ENCODE measurements at regions not wholly inside any gene's neighbourhood (a gene's known extent, or its start where the extent isn't known, plus 50 kb on each side); places are given as distances from the start of the nearest gene placed in this dataset.

DNA sequence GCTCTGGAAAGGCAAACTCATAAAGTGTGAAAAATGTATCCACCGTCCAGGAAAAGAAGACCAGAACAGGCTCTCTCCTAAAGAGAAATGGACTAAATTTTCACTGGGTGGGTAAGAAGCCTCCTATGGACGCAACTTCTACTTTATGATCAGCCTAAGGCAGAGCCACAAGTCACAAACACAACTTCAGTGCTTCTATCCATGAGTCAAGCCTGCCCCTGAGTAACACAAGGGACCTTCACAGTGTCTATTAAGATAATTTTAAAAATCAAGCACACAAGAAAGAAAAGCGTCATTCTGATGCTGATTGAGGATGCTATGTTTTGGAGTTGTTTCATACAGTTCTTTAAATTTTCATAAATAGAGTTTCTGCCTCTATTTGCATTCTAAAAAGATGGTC lies 601.7 kb upstream of the ARID1B start:
- Mint-ChIP-seq H3K4me1 (peaks cover 22% of the 10 kb centered on the region), H3K36me3 (ENCODE audit: low read depth) (peaks cover 3% of the 10 kb centered on the region), H3K27ac (peak overlapping the region; percentile 88), H3K27me3 (no peaks in the 10 kb centered on the region), H3K9me3 (ENCODE audit: low read depth) (peaks cover 9% of the 10 kb centered on the region), H3K4me3 (no peak overlapping the region)
- ATAC-seq (no peak), DNase-seq (no peak)
- POLR2A ChIA-PET: no interaction called here
- CTCF ChIA-PET: interaction anchor here (1.0 kb wide), 1 partner anchor 11 kb away, joined by 3 read pairs; no protein-coding TSS in a partner anchor
- intact Hi-C loops (cut with DNase I, micrococcal nuclease): no loop called here

DNA sequence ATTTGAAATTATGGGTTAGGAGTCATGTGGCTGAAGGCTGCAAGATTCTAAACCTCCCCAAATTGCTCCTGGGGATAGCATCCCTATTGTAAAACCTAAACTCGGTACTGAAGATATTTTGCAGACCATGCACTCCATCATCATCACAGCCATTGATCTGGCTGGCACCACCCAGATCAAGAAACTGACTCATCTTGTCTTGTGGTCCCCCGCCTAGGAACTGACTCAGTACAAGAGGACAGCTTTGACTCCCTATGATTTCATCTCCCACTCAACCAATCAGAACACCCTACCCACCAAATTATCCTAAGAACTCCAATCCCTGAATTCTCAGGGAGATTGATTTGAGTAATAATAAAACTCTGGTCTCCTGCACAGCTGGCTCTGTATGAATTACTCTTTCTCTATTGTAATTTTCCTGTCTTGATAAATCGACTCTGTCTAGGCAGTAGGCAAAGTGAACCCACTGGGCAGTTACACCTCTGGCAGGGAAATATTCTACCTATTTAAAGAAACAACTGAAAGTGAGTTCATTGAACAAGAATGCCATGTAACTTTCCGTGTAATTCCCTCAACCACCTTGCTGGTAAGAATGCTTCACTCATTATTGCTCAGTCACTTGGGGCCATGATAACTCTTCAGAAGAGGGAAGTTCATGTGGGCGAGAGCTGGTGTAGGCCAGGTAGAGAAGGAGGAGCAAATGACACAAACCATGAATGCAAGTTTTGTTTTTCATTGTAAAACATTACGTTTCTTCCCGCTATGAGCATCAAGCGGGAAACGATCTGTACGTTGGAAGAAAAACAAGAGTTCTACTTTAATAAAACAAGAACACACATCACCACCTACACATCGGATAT lies 602.9 kb upstream of the ARID1B start:
- Mint-ChIP-seq H3K27ac (peak overlapping the region; percentile 88), H3K4me1 (peaks cover 27% of the 10 kb centered on the region), H3K36me3 (ENCODE audit: low read depth) (peaks cover 3% of the 10 kb centered on the region), H3K9me3 (ENCODE audit: low read depth) (peaks cover 9% of the 10 kb centered on the region), H3K27me3 (no peaks in the 10 kb centered on the region), H3K4me3 (peak overlapping the region; percentile 9)
- ChIA-PET POLR2A (interaction anchor here (0.6 kb wide), 1 partner anchor 277 kb away, joined by 3 read pairs; no protein-coding TSS in a partner anchor), CTCF (interaction anchor here (1.0 kb wide), 1 partner anchor 10 kb away, joined by 3 read pairs; no protein-coding TSS in a partner anchor)
- intact Hi-C loops (cut with DNase I, micrococcal nuclease): loop anchor here (1.0 to 5.0 kb wide), 6 partner anchors 18 to 756 kb away; no protein-coding TSS in a partner anchor
- ATAC-seq: peak; percentile 95
- peak; percentile 73 for DNase-seq

DNA sequence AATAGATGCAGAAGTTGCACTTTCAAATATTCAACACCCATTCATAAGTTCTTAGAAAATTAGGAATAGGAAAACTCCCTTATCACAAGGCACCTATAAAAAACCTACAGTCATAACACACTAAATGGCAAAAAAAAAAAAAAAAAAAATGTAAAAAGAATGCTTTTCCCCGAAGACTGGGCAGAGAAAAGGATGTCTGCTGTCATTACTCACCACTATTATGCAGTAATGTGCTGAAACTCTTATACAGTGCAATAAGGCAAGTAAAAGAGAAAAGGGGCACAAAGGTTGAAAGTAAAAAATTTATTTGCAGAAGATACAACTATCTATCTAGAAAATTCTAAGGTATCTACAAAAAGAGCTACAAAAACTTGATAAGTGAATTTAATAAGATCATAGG lies 607.8 kb upstream of the ARID1B start:
- no peak for DNase-seq
- Mint-ChIP-seq H3K9me3 (ENCODE audit: low read depth) (peaks cover under 1% of the 10 kb centered on the region), H3K27me3 (no peaks in the 10 kb centered on the region), H3K36me3 (ENCODE audit: low read depth) (no peaks in the 10 kb centered on the region), H3K4me1 (peaks cover 55% of the 10 kb centered on the region), H3K27ac (no peak overlapping the region), H3K4me3 (no peak overlapping the region)
- no peak for ATAC-seq
- intact Hi-C loops (cut with DNase I, micrococcal nuclease): loop anchor here (5.0 to 10.0 kb wide), 4 partner anchors 83 to 997 kb away; no protein-coding TSS in a partner anchor
- POLR2A ChIA-PET: no interaction called here
- CTCF ChIA-PET: no interaction called here

DNA sequence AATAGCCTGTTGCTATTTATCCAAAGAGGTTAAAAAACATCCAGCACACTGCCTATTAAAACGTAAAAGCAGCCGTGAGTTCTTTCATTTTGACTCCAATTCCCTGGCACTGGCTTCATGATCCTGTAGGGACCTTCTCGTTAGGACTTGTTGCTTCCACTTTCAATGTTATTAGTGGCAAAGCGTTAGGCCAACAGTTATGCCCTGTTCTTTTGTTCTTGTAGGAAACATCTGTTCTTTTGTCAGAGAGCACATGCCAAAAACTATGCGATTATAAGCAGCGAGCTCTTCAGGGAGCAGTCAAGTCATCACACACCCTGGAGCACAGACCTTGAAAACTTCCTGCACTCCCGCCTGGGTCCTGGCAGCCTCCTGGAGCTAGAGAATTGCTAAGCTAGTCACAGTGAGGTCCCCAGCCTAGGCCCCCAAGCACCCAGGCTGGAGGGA lies 609.5 kb upstream of the ARID1B start:
- intact Hi-C loops (cut with DNase I, micrococcal nuclease): loop anchor here (5.0 to 10.0 kb wide), 4 partner anchors 85 to 995 kb away; no protein-coding TSS in a partner anchor
- ChIA-PET CTCF (no interaction called here), POLR2A (no interaction called here)
- Mint-ChIP-seq H3K27ac (peak overlapping the region; percentile 88), H3K27me3 (no peaks in the 10 kb centered on the region), H3K4me1 (peaks cover 57% of the 10 kb centered on the region), H3K4me3 (peak overlapping the region; percentile 60), H3K36me3 (ENCODE audit: low read depth) (no peaks in the 10 kb centered on the region), H3K9me3 (ENCODE audit: low read depth) (no peaks in the 10 kb centered on the region)
- peak; percentile 47 for ATAC-seq
- DNase-seq: no peak

DNA sequence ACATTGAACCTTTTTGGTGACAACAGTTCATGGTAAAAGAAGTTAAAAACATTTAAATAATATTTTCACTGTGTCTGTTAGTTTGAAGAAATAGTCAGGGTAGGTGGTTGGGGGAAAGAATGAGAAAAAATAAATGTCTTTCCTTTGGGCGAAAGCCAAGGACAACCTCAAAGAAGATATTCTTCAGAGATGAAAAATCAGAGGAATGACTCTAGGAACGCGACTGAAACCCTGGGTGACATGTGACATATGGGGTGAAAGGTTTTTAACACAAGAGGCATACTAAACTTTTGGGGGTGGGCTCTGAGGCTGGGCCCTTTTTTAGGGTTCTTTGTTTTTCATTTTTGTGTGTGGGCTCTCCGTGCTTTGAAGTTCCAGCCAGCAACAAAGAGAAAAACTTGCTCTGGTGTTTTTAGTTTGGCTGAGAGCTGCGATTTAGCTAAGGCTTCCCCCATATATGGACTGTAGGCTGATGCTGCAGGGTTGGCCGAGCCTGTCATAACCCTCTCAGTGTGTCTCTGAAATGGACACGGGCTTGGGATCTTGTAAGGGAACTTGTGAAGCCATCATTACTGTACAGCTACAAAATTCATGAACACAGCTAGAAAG lies 610.1 kb upstream of the ARID1B start:
- ATAC-seq (peak; percentile 62), DNase-seq (peak; percentile 35)
- ChIA-PET POLR2A (no interaction called here), CTCF (no interaction called here)
- intact Hi-C loops (cut with DNase I, micrococcal nuclease): loop anchor here (5.0 to 10.0 kb wide), 4 partner anchors 85 to 995 kb away; no protein-coding TSS in a partner anchor
- Mint-ChIP-seq H3K4me3 (peak overlapping the region; percentile 60), H3K27me3 (no peaks in the 10 kb centered on the region), H3K36me3 (ENCODE audit: low read depth) (no peaks in the 10 kb centered on the region), H3K27ac (peak overlapping the region; percentile 88), H3K9me3 (ENCODE audit: low read depth) (no peaks in the 10 kb centered on the region), H3K4me1 (peaks cover 59% of the 10 kb centered on the region)

DNA sequence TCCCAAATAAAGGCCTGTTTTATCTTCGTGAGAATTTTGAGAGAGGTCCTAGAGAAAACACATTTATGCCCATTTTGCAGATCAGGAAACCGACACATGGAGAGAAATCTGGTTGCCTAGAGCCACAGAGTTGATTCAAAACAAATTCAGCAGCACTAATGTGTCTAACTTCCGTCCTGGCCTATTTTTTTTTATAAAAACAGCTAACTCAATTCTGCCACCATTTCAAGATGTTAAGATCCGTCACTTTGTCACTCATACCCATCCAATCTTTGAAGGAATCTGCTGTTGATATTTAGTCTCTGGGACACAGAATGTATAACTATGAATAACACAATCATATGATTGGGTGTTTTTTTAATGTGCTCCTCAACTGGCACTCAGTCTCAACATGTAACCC lies 611.1 kb upstream of the ARID1B start:
- intact Hi-C loops (cut with DNase I, micrococcal nuclease): loop anchor here (5.0 to 10.0 kb wide), 4 partner anchors 86 to 994 kb away; no protein-coding TSS in a partner anchor
- H3K4me3 Mint-ChIP-seq: peak overlapping the region; percentile 60
- peaks cover 62% of the 10 kb centered on the region for H3K4me1 Mint-ChIP-seq
- peak overlapping the region; percentile 88 for H3K27ac Mint-ChIP-seq
- no peaks in the 10 kb centered on the region for H3K9me3 Mint-ChIP-seq (ENCODE audit: low read depth)
- CTCF ChIA-PET: no interaction called here
- no peaks in the 10 kb centered on the region for H3K36me3 Mint-ChIP-seq (ENCODE audit: low read depth)
- POLR2A ChIA-PET: interaction anchor here (0.7 kb wide), 1 partner anchor 632 kb away, joined by 6 read pairs; no protein-coding TSS in a partner anchor
- H3K27me3 Mint-ChIP-seq: no peaks in the 10 kb centered on the region
- no peak for DNase-seq
- ATAC-seq: peak; percentile 16

DNA sequence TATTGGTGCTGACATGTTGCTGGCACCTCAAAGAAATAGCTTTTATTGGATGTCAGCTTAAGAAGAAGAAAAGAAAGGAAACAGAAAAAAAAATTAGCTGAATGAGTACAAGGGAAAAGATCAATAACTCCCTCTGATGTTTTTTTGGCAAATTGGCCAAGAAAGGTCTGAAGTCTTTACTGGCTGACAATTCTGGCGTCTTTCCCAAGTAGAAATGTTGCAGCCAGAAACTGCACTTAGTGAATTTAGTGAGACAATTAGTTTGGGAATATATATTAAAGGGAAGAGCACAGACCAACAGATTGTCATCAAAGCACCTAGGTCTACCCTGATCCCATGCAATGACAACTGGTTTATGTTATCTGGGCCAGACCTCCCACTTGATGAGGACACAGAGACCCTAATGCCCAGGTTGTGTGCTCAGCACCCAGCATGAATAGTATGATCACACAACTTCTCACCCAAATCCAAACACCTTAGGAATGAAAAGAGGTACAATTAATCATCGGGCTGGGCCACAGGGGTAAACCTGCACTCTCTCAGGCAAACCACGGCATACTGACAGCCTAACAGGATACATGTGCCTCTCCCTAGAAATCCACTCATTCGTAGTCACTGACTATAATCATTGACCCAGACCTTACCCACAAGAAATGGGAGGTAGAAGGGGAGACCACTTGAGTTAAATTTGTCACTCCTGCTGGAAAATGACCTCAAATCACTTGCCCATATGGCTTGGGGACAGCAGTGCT lies 612.3 kb upstream of the ARID1B start:
- CTCF ChIA-PET: no interaction called here
- POLR2A ChIA-PET: no interaction called here
- no peaks in the 10 kb centered on the region for H3K27me3 Mint-ChIP-seq
- no peaks in the 10 kb centered on the region for H3K9me3 Mint-ChIP-seq (ENCODE audit: low read depth)
- H3K27ac Mint-ChIP-seq: peak overlapping the region; percentile 65
- intact Hi-C loops (cut with DNase I, micrococcal nuclease): loop anchor here (5.0 to 10.0 kb wide), 5 partner anchors 32 to 993 kb away; no protein-coding TSS in a partner anchor
- no peak overlapping the region for H3K4me3 Mint-ChIP-seq
- H3K4me1 Mint-ChIP-seq: peaks cover 61% of the 10 kb centered on the region
- DNase-seq (no peak), ATAC-seq (no peak)
- no peaks in the 10 kb centered on the region for H3K36me3 Mint-ChIP-seq (ENCODE audit: low read depth)

DNA sequence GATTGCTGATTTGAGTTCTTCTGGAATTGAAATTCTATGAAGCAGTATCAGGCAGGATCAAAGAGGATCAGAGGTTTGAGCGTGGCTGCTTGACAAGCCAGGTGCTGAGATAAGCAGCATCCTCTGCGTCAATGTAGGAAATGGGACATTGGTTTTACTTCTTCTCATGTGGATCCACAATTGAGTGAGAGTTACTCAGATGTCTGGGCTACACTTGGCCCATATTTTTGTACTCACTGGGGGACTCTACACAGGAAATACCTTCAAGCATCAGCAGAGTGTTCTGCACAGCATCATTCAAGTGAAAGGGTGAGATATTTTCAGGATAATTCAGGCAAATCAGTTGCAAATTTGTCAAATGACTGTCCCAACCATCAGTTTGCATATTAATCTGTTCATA lies 613.9 kb upstream of the ARID1B start:
- POLR2A ChIA-PET: no interaction called here

DNA sequence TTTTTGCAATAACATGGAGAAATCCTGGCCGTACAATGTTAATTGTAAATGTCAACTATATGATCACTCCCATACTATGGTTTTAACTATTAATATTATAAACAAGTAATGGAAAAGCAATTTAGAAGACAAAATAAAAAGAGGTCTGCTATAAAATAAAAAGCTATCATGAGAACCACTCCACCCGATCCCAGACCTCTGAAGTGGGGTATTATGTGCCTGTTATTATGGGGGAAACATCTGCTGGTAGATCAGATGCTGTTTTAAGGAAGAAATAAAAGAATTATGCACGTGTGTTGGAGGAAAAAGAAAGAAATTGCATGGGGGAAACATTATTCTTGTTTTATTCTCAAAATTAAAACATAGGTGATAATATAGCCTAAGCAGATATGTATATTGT lies 615.7 kb upstream of the ARID1B start:
- DNase-seq (no peak), ATAC-seq (no peak)
- CTCF ChIA-PET: no interaction called here
- Mint-ChIP-seq H3K27ac (no peak overlapping the region), H3K27me3 (no peaks in the 10 kb centered on the region), H3K36me3 (ENCODE audit: low read depth) (no peaks in the 10 kb centered on the region), H3K4me3 (no peak overlapping the region), H3K9me3 (ENCODE audit: low read depth) (no peaks in the 10 kb centered on the region), H3K4me1 (peaks cover 37% of the 10 kb centered on the region)
- POLR2A ChIA-PET: no interaction called here
- intact Hi-C loops (cut with DNase I, micrococcal nuclease): loop anchor here in 1 of 2 experiments (5.0 to 10.0 kb wide), 3 partner anchors 36 to 837 kb away; no protein-coding TSS in a partner anchor

More for the DNA sequence above, 613.9 kb upstream of the ARID1B start:
- no peaks in the 10 kb centered on the region for H3K36me3 Mint-ChIP-seq (ENCODE audit: low read depth)
- no peak overlapping the region for H3K4me3 Mint-ChIP-seq
- intact Hi-C loops (cut with DNase I, micrococcal nuclease): loop anchor here in 1 of 2 experiments (5.0 to 10.0 kb wide), 3 partner anchors 34 to 839 kb away; no protein-coding TSS in a partner anchor
- ATAC-seq (peak; percentile 51), DNase-seq (peak; percentile 15)
- H3K4me1 Mint-ChIP-seq: peaks cover 55% of the 10 kb centered on the region
- H3K27ac Mint-ChIP-seq: no peak overlapping the region
- no peaks in the 10 kb centered on the region for H3K9me3 Mint-ChIP-seq (ENCODE audit: low read depth)
- CTCF ChIA-PET: interaction anchor here (1.4 kb wide), 1 partner anchor 19 kb away, joined by 3 read pairs; no protein-coding TSS in a partner anchor
- H3K27me3 Mint-ChIP-seq: no peaks in the 10 kb centered on the region

DNA sequence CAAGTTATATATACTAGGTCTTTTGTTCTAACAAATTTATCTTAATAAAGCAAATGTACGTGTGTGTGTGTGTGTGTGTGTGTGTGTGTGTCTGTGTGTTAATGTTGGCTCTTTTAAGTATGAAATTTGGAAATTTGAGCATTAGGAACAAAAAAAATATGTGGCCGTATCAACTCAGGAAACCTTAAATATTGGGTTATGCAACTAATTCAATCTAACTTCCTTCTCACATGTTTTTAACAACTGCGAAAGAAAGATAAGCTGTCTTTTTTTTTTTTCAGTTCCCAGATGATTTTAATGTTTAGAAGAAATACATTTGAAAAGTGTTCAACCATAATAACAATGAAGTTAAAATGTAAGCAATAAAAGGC lies 616.4 kb upstream of the ARID1B start:
- H3K27me3 Mint-ChIP-seq: no peaks in the 10 kb centered on the region
- no peaks in the 10 kb centered on the region for H3K9me3 Mint-ChIP-seq (ENCODE audit: low read depth)

More for the DNA sequence above, 616.4 kb upstream of the ARID1B start:
- CTCF ChIA-PET: no interaction called here
- Mint-ChIP-seq H3K36me3 (ENCODE audit: low read depth) (no peaks in the 10 kb centered on the region), H3K4me3 (no peak overlapping the region), H3K27ac (no peak overlapping the region), H3K4me1 (peaks cover 31% of the 10 kb centered on the region)
- intact Hi-C loops (cut with DNase I, micrococcal nuclease): loop anchor here in 1 of 2 experiments (5.0 to 10.0 kb wide), 3 partner anchors 37 to 836 kb away; no protein-coding TSS in a partner anchor
- no peak for ATAC-seq
- no peak for DNase-seq
- POLR2A ChIA-PET: no interaction called here
